Kidney glomerular epithelial cell (primary cell): ENCODE measurements at regions not wholly inside any gene's neighbourhood (a gene's known extent, or its start where the extent isn't known, plus 50 kb on each side); places are given as distances from the start of the nearest gene placed in this dataset.
A peak's percentile ranks its signal among the peaks of the same experiment; 100 is the strongest.

Experiments used
- DNase-seq: peaks from one replicate; lab custom pipeline; 2025; lab: John Stamatoyannopoulos, UW

DNA sequence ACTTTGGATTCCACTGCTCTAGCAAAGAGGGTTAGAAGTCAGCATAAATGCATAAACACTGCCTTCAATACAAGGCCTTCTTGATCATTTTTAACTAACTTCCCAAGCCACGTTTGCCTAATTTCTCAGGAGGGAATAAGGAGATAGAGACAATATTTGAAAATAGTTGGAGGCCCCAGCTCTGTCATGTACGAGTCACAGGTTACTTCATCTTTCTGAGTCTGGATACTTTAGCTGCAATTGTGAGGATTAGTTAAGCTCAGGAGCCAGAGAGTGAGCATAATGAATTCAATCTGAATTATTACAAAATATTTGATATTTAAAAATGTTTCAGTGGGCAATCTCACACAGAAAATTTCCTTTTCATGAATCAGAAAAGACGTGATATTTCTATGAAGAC, 298.9 kb downstream of the SHOX2 start:
- no peak for DNase-seq

DNA sequence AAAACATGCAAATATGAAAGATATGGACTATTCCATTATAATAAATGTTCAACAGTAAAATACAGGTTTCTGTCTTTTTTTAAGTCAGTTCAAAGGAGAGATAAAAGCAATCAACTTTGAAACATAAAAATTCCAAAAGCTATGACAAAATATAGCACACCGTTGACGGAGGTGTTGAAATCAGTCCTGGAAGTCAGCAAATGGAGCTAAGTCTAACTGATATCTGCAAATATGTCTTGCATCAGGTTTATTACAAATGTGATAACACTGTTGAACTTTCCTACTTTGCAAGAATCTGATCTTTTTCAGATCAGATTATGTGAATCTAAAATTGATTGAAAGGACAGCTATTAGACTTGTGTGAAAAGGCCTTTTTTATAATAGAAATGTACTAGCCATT, 300.7 kb downstream of the SHOX2 start:
- DNase-seq: no peak

DNA sequence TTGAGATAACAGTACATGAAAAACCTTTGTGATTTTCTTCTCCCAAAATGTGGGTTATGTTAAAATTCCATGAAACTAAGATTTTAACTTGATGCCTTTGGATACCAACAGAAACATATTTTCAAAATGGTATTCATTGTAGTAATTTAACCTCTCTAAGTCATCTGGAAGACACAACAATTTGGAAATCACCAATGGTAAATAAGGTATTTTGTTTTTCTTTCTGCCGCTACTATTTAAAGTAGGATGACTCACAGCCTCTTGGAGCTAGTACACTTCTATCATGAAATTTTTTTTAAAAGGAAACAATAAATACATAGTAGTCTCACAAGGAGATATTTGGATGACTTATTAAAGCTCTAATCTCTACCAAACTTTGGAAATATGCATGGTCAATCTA, 291.6 kb upstream of the VEPH1 start:
- no peak for DNase-seq

DNA sequence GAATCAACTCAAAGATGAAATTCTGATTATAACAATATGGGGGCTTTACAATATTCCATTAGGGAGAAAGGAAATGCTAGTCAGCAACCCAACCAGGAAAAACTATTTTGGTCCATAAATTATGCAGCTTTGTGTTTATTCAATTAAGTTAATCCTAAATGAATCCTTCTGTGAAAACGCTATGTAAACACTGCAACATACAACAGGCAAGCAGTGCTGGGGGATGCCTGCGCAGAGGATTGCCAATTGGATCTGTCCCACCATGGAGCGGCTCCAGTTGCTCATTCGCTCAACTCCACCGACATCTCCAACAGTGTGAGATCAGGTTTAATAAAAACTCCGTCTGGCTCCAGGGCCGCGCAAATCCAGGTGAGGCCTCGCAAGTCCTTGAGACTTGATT, 290.5 kb upstream of the VEPH1 start:
- no peak for DNase-seq

DNA sequence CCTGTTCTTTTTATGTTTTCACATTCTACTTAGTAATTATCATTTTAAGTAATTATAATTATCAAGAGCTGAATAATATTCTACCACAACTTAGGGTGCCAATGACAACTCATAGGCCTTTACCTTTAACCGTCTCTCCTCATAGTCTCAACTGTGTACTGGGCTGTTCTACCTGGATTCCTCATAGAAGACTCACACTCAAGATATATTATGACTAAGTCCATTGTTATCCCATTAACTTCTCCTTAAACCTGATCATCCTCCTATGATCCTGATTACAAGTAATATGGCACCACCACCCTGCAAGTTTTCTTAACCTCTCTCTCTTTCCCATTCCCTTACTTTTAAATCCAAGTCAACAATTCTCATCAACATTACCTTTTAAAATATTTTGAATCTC, 285.9 kb upstream of the VEPH1 start:
- DNase-seq: peak; percentile 25

DNA sequence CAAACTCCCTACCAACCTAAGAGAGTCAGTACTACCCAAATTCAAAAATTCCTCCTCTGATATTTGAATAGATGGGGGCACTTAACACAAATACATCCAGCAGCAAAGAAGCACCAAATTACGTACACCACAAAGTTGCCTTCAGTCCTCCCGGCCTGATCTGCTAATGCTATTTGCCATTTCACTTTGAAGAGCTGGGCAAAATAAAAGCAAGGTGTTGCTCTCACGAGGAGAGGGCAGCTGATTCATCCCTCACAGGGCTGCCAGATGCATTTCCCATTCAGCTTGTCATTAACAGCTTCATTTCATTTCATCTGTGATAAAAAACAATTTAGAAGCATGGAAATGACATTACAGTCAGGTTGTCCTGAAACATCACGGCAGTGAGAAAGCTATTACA, 283.4 kb upstream of the VEPH1 start:
- no peak for DNase-seq

DNA sequence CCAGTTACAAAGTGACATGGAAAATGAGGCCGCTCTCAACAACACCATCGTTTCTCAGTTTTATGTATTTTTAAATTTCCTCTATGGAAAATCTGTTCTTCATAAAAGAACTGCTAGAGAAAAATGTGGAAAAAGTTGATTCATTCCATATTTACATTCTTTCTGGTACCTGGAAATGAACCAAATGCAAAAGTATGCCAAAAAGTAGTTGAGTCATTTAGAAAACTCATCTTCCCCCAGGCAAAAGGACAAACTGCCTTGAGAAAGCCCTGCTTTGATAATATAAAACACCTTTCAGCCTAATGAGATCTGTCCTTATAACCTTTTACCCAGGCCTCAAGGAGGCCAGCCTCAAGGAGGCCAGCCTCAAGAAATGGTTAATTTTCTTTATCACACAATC, 283.0 kb upstream of the VEPH1 start:
- peak; percentile 19 for DNase-seq

DNA sequence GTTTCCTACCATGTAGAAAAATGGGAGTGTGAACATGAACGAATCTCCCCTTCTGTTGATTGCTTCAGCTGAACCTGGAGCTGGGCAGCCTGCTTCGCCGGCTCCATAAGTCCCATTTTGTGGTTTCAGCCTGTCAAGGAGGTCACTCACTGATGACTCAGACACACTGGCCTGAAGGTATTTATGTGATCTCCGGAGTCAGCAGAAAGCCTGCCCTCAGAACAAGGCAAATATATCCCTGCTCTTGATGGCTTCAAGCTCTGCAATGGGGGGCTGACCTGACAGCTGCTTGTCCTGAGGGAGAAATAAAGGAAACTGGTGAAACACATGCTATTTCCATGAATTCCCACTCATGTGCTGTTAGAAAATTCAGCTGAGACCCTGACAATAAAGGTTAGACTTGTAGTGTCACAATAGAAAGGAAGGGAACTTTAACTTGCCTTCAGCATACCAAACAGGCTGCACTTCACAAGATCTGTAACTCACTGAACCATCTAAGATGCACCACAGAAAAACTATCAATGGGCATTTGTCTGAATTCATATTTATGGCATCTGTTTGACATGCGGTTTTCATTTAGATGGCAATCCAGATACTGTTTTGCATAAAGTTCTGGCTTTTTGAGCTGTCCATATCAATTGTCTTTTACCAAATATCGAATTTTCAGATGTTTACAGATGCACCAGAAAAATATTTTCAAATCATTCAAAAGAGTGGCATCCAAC, 282.0 kb upstream of the VEPH1 start:
- DNase-seq: peak; percentile 79

DNA sequence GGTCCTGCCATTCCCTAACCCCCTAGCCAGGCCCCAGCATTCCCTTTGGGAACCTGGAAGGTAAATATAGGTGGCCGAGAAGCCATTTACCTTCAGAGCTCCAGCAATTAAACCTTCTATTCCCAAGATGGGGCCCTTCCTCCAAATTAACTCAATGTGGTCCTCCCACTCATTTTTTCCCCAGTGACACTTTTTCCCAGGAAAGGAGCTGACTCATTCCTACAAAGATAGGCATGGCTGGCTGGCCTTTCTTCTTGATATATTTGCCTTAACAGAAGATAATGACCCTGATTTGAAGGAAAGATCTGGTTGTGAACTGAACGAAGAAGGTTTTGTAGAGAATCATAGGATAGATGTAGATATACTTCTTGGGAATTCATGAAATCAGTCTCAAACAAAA, 279.0 kb upstream of the VEPH1 start:
- peak; percentile 11 for DNase-seq

DNA sequence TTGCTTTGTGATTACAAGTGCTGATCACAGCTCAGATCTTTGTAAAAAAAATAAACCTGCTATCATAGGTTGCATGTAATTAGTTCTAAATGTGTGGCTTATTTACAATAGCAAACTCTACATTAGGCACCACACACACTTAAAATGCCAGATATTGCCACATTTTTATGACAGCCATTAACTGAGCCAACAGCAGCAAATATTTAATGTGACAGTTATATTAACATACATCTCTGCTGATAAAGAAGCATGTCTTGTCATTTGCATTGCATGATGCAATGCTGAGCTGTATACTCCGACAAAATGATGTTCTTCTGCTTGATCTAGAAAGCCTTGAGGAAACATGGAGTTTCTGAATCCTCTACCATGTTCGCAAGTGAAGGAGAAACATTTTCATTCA, 273.6 kb upstream of the VEPH1 start:
- no peak for DNase-seq

DNA sequence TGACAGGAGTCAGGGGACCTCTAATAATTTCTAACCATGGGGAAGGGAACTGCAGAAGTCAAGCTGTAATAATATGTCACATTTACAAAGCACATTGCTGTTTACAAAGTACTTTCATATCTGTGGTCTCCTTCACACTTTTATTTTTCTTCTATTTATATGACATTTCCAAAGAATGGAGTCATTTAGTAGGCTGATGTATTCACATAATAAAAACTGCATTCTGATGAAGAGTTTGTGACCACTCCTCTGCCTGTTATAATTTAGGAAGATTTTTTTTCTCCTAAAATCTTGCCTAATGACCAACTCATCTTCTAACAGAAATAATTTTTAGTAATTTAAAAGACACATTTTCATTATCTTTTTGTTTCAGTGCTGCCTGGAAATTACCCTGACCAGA, 272.2 kb upstream of the VEPH1 start:
- DNase-seq: no peak

DNA sequence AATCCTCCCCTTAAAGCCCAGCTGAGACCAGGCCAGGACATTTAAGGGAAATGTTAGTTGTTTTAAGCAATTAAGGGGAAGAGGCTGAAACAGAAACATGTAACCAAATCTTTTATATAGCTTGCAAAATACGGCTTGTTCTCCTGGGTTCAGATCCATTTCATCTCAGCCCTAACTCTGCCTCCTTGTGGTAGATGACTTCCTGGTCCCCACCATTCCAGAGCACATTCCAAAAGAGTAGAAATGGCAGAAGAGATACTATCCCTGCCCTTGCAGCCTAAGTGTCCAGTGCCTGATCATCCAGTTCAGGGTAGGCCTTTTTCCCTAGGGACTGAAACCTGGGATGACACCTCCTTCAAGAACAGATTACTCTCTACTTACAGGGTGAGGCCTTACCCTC, 266.2 kb upstream of the VEPH1 start:
- no peak for DNase-seq

DNA sequence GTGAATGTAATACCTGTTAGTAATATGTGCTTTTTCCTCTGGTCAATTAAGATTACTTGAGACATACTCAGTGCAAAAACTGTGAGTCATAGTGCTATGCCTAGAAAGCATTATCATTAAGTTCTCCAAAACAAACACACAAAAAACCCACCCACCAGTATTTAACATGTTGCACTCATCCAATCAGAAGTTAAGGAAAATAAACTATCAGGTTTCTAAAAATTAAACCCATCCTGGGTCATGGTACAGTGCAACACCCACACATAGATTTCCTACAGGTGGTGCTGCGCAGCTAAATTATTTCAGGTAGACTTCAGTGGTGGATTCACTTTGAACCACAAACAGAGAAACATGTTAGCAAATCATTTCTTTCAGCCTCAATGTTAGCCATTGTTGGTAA, 264.4 kb upstream of the VEPH1 start:
- DNase-seq: no peak

DNA sequence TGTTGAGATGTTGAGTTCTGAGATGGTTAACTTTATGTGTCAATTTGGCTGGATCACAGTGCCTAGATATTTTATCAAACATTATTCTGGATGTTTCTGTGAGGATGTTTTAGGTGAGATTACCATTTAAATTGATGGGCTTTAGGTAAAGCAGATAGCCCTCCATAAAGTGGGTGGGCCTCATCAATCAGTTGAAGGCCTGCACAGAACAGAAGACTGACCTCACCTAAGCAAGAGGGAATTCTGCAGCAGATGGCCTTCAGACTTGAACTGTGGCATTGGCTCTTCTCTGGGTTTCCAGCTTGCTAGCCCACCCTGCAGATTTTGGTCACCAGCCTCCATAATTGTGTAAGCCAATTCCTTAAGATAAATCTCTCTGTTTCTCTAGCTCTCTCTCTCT, 260.4 kb upstream of the VEPH1 start:
- DNase-seq: no peak

DNA sequence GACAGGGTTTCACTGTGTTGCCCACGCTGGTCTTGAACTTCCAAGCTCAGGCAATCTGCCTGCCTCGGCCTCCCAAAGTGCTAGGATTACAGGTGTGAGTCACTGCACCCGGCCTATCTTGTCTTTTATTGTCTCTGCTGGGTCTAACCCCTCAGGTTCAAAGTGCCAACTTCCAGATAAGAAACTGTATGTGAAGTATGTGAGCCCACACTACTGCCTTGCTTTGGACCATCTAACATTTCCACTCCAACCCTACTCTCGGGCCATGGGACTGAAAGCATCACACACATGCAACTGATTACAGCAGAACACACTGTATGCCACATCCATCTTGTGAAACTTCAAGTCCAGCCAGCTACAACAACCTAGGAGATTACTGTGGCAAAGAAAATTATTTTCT, 256.1 kb upstream of the VEPH1 start:
- DNase-seq: no peak

DNA sequence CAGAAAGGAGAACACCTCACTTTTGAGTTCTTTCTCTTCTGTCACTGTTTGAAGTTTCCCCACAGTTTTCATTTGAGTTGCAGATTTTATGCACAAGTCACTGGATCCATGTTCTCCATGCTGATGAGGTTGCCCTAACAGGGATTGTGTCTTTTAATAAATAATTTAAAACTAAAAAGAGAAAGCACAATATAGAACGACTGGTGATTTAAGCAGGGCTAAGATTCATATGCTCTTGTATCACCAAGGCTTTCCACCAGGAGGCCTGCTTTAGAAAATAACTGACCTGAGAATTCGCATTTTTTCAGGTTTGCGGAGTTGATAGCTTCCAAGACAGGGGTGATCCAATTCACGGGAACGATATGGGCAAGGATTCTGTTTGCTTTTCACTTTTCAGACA, 252.0 kb upstream of the VEPH1 start:
- DNase-seq: no peak

DNA sequence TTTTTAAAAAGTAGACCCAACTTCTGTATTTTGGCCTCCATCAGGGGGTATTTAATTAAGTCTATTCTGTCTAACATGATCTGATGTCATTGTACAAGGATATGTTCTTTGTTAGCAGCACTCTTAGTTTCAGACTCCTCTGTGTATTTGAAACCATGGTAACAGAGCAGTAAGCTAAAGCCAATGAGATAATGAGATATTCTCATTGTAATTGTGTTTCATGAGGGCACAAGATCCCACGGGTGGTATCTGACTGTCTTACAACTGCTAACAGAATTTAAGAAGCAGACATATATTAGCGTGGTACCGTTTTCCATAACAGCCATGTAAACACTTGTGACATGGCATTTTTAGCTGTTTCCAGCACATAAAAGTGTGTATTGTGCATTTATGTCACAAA, 251.2 kb upstream of the VEPH1 start:
- DNase-seq: no peak

DNA sequence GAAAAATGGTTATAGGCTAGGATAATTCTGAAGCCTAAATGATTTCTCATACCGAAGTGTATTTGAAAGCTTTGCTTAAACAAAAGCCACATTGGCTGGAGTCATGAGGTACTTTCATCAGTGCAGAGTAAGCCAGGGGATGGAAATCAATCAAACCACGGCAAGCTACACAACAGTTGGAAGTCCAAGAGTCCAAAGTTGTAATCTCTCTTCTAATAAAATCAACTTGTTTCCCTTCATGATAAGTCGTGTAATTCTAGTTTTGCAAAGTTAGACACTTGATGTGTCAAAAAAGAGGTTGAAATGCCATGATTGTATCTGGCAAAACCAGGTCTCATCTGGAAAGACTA, 250.5 kb upstream of the VEPH1 start:
- no peak for DNase-seq

DNA sequence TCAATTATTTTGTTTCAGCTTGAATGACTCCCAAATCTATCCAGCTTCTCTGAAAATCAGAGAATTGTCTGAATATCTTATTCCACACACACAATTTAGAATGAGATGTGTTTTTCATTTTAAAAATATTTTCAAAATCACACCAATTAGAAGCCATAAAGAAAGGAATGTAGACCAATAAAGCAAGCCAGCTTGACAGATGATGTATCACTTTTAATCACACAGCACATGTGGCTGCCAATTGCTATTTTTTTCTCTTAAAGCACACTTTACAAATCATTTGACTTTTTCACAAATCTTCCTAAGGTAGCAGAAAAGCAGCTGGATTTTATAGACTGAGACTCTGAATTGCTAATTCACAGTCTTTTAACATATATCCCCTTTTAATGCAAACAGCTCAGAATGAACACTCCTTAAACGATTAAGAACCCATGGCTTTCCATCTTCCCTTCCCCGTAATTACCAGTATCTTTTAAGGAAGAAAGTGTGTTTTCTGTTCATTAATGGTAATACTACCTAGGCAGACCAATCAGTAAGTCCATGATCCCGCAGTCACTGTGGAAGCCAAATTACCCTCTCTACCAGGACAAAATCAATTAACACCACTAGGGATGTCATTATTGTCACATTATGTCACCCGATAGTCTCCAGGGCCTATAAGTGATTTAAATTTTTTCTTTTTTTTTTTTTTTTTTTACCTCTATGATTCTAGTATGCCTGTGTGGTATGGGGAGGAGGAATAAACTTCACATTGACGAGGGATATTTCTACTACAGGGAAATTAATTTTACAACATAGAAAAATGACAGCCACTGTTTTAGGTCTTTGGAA, 250.0 kb upstream of the VEPH1 start:
- DNase-seq: no peak

DNA sequence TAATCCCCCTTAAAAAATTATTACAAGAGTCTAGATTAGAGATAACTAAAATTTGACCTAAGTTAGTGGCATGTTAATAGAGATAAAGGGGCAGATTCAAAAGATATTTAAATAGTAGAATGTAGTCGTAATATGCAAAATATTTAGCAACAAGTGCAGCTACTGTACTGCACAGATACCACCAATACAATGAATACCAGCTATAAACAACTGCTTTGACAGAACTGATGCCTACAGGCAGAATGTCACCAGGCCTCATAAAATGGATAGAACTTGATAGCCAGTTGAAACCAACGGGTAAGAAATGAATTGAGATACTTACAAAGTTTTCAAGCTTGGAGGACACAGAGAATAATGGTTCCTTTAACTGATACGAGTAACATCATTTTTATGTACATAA, 249.3 kb upstream of the VEPH1 start:
- no peak for DNase-seq

DNA sequence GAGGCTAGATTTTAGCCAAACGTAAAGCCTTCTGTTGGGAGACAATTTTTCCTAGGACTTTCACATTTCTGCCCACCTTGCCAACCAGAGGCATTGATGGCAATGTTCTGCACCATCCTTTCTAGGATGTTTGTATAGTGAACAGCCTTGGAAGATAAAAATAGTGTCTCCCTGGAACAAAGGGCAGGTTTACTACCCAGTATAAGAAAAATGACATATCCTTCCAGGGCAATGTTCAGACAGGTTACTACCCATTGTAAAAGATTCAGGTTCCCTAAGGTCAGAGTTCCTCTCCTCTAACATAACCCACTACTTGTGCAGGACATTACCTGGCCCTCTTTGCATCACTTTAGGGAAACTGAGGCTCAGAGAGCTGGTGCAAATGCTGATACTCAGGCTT, 248.2 kb upstream of the VEPH1 start:
- DNase-seq: no peak

DNA sequence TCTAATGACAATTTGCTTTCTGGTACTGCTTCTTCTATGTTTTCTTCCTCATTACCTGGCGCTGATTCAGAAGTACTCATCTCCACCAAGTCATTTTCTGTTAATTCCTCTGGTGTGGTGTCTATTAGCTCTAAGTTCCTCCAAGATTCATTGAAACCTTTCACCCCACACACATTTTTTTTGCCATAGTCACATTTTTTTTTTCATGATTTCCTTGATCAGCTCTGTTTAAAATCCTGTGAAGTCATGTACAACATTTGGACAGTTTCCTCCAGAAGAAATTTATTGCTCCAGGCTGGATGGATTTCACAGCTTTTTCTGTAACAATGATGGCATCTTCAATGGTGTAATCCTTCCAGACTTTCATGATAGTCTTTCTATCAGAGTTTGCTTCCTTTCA, 243.2 kb upstream of the VEPH1 start:
- no peak for DNase-seq

DNA sequence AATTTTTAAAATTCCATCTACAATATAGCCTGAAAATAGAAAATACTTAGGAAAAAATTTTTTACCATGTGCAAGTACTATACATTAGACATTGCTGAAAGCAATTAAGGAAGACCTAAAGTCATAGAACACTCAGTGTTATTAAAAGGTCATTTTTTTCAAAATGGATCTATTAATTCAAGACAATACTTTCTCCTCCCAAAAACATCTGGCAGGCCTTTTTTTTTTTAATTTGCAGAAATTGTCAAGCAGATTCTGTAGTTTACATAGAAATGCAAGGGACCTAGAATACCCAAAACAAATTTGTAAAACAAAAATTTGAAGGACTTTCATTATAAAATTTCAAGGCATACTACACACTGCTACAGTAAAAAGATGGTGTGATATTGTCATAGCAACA, 238.4 kb upstream of the VEPH1 start:
- DNase-seq: no peak

DNA sequence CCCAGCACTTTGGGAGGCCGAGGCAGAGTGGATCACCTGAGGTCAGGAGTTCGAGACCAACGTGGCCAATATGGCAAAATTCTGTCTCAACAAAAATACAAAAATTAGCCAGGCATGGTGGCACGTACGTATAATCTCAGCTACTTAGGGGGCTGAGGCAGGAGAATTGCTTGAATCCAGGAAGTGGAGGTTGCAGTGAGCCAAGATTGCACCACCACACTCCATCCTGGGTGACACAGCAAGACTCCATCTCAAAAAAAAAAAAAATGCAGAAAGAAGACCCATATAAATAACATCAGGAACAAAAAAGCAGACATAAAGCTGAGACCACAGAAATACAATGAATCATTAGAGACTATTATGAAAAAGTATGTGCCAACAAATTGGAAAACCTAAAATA, 235.2 kb upstream of the VEPH1 start:
- DNase-seq: no peak
